ENCODE measurements at regions not wholly inside any gene's neighbourhood (a gene's known extent, or its start where the extent isn't known, plus 50 kb on each side); places are given as distances from the start of the nearest gene placed in this dataset.

- intact Hi-C loops (cut with DNase I), result no loop called here
- ATAC-seq (no peak), DNase-seq (no peak)
- Histone ChIP-seq H3K27ac (no peak overlapping the region), H3K4me1 (no peaks in the 10 kb centered on the region), H3K36me3 (no peaks in the 10 kb centered on the region), H3K9me3 (no peaks in the 10 kb centered on the region), H3K27me3 (no peaks in the 10 kb centered on the region), H3K4me3 (no peak overlapping the region)
- TF ChIP-seq POLR2A (IDR thresholded peaks at IDR 0.05), result no peak
- no peak for TF ChIP-seq CTCF (IDR thresholded peaks at IDR 0.05)
- 72 to 82% (median 80%) methylated on average over 4 of the region's 4 CpGs for WGBS, 4 donors
These were observed 373.9 kb downstream of the LRRIQ3 start for GRCh38 chr1:73824065-73824464.

- ATAC-seq, result no peak
- no peak overlapping the region for H3K27ac ChIP-seq
- intact Hi-C loops (cut with DNase I), result no loop called here
- no peaks in the 10 kb centered on the region for H3K4me1 ChIP-seq
- TF ChIP-seq POLR2A (IDR thresholded peaks at IDR 0.05), result no peak
- TF ChIP-seq CTCF (IDR thresholded peaks at IDR 0.05), result no peak
- peaks cover 0 to 8% (median 0%) of the 10 kb centered on the region in 12 donors for H3K9me3 ChIP-seq
- no peak overlapping the region for H3K4me3 ChIP-seq
- no peaks in the 10 kb centered on the region for H3K36me3 ChIP-seq
- DNase-seq, result no peak
- H3K27me3 ChIP-seq, result no peaks in the 10 kb centered on the region
These were observed 376.5 kb downstream of the LRRIQ3 start for GRCh38 chr1:73821520-73821919.

- intact Hi-C loops (cut with DNase I), result no loop called here
- H3K27me3 ChIP-seq, result no peaks in the 10 kb centered on the region
- ATAC-seq (no peak), DNase-seq (no peak)
- WGBS, 4 donors, result 82 to 94% (median 89%) methylated on average over 1 of the region's 1 CpG
- no peaks in the 10 kb centered on the region for H3K4me1 ChIP-seq
- H3K4me3 ChIP-seq, result no peak overlapping the region
- H3K36me3 ChIP-seq, result no peaks in the 10 kb centered on the region
- TF ChIP-seq CTCF (IDR thresholded peaks at IDR 0.05), result no peak
- TF ChIP-seq POLR2A (IDR thresholded peaks at IDR 0.05), result no peak
- H3K27ac ChIP-seq, result no peak overlapping the region
- H3K9me3 ChIP-seq, result peaks cover 0 to 15% (median 0%) of the 10 kb centered on the region in 12 donors
These were observed 377.1 kb downstream of the LRRIQ3 start for GRCh38 chr1:73820843-73821242.

GRCh38 chr1:73813716-73814115, 384.3 kb downstream of the LRRIQ3 start:
- TF ChIP-seq POLR2A (IDR thresholded peaks at IDR 0.05) (no peak), CTCF (IDR thresholded peaks at IDR 0.05) (no peak)
- Histone ChIP-seq H3K27ac (no peak overlapping the region), H3K27me3 (no peaks in the 10 kb centered on the region), H3K4me1 (no peaks in the 10 kb centered on the region), H3K9me3 (peaks cover 0 to 17% (median 0%) of the 10 kb centered on the region in 12 donors), H3K36me3 (no peaks in the 10 kb centered on the region), H3K4me3 (no peak overlapping the region)
- intact Hi-C loops (cut with DNase I), result no loop called here
- DNase-seq (no peak), ATAC-seq (no peak)
- 48 to 62% (median 53%) methylated on average over 2 of the region's 2 CpGs for WGBS, 4 donors

All from heart left ventricle (tissue), 16 donors.